CMK (cell line): ENCODE measurements at regions not wholly inside any gene's neighbourhood (a gene's known extent, or its start where the extent isn't known, plus 50 kb on each side); places are given as distances from the start of the nearest gene placed in this dataset.
"Not testable (repeated sequence)": the region's sequence is repeated elsewhere in the genome, so short reads cannot be mapped to it uniquely, and the experiment has no call there.

Experiments used
- DNase-seq: peaks from one replicate; pipeline ENCODE4 v3.0.0-alpha.2; 2010; ENCODE audit warnings: low read depth

DNA sequence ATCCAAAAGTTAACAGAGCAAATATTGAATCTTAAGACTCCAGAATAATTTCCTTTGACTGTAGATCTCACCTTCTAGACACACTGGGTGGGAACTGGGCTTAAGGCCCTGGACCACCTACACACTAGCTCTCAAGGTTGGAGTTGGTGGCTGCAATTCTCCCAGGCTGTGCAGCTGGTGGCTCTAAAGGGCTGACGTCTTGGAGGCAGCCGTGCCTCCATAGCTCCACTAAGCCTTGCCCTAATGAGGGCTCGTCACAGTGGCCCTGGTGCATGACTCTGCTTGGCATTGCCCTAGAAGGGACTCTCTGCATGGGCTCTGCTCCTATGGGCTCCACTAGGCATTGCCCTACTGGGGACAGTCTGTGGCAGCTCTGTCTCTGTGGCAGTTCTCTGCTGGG, 1005.2 kb downstream of the CCSER2 start:
- no peak for DNase-seq

DNA sequence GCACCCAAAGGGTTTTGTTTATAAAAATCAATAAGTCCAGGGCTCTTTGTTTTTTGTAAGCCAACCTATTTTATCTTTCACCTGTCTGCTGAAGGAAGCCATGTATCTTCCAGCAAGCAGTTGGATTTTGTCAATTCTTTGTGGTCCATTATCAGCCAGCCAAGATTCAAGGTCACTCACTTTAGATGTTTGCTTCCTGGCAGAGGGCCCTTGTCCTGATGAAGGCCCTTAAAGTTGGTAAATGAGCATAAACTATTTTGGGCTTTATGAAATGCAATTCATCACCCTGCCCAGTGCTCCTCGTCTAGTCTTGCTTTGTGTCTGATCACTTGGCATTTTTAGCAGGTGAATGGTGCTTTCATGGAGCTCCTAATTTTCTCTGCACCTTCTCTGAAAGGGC, 1004.2 kb downstream of the GRID1 start:
- no peak for DNase-seq

DNA sequence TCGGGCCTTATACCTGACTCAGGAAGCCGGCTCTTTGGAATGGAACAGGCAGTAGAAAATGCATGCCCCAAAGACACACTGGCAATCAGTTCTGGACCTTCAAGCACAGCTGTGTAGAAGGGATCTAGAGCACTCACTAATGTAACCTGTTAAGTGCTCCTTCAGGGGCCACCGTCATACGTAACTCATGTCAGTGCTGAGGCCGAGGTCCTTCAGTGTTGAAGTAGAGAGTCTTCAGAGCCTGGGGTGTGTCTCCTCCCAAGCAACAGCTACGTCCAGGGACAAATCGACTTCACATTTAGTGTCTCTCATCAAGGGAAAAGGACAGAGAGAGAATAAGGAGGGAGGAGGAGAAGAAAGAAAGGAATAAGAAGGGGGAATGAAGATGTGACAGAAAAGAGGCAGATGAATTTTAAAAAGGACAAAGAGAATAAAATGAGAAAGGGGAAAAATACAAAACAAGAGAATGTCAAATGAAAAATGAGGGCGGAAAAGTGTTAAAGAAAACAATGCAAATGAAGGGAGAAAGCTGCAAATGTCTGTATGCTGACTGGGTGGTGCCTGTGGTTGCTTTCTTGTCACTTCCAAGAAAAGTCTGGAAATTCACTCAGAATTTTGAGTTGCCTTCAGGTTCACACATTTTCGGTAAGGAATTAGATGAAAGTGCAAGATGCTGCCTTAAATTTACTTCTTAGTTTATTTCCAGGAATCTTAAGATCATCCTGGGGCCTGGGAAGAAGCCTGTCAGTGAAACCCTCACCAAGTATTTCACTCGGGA, 989.4 kb downstream of the GRID1 start:
- DNase-seq, result no peak

DNA sequence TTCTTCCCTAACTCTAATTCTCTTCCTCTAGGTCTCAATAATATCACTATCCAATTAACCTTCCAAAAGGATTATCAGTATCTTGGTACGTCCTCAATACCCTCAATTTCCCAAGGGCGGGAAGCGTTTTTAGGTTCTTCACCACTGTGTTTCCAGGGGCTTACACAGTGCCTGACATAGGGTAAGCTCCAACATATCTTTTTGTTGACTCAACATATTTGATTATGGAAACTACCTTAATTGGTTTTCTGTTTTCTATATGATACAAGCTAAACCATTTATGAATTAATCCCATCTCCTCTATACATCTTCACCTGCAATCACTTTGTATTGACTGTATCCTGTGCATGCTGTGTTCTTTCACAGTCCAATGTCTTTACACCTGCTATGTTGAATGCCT, 987.3 kb downstream of the GRID1 start:
- DNase-seq, result no peak

DNA sequence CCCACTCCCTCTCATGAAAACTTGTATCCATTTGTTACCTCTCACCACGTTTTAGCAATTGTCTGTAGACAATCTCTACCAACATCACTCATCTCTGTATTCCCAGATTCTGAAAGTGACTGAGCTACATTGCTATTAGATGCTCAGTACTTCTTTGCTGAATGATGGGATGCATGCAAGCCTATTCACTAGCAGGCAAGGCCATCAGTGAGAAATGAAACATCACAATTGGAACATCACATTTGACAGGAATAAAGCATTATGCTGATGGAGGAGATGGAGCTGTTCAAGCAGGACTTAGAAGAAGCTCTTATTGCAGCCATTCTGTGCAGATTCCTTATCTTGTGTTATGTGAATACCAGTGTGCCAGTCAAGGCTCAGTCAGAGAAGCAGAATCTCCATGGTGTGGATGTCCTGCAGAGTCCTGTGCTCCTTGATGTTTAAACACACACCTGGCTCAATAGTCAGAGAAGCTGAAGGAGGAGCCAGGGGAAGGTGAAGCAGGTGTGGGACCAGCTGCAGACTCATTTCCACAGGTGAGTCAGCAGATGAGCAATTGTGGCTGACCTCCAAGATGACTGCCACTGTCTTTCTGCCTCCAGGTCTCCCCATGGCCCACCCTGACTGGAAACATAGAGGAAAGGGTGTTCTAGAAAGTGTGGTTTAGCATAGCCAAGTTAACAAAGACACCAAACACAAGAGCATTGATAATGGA, 965.5 kb downstream of the GRID1 start:
- DNase-seq, result no peak

DNA sequence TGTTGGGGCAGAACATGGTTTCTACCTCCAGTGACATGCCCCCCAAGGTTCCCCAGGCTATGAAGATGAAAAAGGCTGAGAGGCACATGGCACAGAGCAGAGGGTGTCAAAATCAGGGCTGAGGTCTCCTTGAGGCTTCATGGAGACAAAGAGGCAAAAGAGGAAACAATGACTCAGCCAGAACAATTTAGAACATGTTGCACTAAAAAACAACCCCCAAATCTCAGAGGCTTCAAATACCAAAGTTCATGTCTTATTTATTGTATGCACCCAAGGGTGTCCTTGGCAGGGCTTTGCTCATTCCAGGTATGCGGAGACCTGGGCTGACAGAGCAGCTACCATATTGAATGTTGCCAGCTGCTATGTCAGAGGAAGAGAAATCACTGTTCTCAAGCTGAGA, 964.1 kb downstream of the GRID1 start:
- no peak for DNase-seq

DNA sequence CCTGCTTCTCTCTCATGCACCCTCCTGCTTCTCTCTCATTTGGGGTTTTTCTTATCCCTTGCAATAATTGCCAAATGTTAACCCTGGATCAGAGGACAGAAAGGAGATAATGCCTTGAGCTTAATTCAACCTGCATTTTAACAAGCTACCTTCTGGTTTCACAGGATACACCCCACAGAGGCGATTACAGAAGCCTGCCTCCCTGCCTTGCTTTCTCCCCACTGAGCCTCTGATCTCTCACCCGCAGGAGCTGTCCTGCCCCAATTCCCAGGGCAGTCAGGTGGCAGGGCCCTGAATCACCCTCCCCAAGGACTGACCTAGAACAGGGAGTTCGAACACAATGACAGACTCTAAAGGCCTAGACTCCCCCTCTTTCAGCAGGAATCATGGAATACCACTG, 959.5 kb downstream of the GRID1 start:
- DNase-seq, result no peak

DNA sequence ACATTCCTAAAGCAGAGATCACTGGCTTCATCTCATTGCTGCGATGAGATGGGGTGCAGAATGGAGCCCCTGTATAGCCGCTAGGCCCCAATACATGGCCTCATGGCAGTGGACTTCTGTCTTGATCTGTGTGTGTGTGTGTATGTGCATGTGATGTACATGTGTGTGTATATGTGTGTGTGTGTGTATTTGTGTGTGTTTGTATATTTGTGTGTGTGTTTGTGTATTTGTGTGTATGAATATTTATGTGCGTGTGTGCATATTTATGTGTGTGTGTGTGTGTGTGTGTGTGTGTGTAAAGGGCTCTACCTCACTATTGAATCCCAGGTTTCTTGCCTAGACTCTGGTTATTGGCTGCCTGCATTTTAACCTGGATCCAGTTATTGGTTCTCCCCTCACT, 958.2 kb downstream of the GRID1 start:
- DNase-seq, result no peak

DNA sequence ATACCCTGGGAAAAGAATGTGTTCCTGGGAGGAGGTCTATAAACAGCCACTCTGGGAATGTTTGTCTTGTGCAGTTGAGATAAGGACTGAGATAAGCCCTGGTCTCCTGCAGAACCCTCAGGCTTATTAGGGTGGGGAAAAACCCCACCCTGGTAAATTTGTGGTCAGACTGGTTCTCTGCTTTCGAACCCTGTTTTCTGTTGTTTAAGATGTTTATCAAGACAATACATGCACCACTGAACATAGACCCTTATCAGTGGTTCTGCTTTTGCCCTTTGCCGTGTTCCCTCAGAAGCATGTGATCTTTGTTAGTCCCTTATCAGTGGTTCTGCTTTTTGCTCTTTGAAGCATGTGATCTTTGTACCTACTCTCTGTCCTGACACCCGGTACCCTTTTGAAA, 956.0 kb downstream of the GRID1 start:
- DNase-seq, result not testable (repeated sequence)

DNA sequence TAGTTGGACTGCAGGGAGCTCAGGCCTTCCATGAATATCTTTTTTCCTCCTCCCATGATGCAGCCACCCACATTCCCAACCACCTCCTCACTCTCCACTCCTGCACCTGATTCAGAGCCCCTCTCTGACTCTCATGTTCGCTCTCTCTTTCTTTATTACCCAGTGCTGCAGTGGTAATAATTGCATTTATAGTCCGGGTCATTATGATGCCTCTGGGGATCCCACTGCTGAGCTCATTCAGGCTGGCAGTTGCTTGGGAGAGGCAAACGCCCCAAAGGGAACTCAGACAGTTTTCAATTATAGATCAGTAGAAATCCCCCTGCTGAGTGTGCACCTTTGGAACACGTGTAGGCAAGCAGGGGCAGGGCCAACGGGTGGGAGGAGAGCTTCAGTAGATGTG, 953.0 kb downstream of the GRID1 start:
- no peak for DNase-seq

DNA sequence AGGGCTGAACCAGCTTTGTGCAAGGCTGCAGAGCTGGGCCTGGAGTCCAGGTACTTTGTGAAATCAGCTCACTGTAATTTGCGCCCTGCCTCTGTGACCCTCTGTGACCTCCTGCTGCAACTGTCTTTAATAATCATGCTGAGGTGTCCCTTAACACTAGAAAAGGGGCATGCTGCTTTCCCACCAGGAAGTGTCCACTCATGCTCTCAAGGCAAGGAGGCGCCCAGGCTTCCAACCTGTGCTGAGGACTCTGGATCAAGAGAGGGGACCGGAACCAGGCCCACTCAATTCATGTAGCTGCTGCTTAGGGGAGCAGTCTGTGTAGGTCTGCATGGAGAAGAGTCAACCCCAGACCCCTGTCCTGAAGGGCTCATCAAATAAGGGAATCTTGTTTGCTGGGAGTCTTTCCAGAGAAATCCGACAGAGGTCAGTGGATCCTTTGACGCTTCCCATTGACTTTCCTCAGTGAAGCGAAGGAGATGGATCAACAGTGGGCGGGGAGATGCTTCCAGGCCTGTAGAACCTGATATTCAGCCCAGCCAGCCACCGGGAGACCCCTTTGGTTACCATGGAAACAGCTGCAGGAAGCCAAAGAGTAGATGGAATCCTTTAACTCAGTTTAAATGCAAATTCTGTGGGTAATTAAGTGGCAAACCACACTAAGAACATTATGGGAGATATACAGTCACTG, 945.9 kb downstream of the GRID1 start:
- DNase-seq, result no peak

DNA sequence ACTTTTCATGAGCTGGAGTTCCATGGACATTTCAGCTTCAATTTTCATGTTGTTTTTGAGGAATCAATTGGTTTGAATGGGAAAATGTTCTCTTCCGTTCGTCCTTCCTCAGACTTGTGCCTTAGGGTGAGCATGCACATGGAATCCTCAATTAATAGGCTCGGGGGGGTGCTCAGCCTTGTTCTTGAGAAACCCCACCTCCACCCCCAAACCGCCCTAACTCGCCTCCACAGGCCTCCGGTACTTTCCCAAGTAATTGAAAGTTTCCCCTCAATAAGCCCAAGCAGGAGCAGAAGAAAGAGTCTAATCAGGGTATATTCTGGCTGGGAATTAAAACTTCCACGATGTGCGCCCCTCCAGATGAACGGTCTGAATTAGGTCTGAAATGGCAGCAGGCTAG, 945.2 kb downstream of the GRID1 start:
- DNase-seq, result no peak

DNA sequence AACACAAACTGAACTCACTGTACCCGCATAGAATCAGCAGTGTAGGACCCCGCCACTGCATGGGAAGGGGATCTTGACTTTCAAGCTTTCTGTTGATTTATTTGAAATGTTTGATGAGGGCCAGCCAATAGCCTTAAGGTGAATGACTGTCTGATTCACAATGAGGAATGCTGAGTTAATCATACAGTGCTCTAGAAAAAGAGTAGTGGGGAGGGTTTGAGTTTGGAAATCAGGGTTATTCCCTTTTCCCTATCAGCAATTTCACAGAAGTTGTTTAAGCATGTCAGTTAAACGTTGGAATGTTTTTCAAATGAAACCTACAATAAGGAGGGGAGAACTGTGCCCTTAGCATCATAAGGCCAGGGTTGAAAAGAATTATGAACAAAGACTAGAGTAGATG, 937.5 kb downstream of the GRID1 start:
- no peak for DNase-seq

DNA sequence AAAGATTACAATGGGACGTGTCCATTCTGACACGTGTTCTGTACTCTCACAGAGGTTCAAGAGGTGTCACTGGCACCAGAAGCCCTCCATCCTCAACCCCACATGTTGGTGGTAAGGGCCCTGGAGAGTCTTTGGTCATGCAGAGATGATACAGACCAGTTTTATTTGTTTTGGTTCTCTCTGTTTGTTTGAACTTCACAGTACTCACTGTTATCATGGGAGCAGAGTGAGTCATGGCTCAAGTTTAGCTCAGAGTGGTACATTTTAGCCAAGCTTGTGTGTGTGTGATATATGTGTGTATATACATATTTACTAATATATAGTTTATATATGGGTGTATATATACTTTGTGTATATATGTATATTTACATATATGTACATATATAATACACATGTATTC, 935.6 kb downstream of the GRID1 start:
- no peak for DNase-seq

DNA sequence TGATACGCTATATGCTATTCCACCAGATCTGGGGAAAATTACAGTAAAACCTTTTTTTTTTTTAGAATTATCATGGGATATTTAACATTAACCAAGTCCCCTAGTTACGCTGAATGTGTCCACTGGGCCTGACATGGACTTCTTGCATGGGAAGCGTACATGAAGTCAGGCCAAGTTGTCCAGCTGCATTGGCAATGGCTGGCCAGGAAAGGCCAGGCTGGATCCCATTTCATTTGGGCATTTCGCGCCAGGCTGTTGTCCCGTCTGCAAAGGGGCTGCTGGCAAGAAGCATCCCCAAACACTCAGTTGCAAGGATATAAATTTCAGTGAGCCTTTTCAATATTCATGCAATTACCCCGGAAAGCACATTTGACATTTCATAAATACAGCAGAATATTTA, 933.3 kb downstream of the GRID1 start:
- DNase-seq, result no peak

DNA sequence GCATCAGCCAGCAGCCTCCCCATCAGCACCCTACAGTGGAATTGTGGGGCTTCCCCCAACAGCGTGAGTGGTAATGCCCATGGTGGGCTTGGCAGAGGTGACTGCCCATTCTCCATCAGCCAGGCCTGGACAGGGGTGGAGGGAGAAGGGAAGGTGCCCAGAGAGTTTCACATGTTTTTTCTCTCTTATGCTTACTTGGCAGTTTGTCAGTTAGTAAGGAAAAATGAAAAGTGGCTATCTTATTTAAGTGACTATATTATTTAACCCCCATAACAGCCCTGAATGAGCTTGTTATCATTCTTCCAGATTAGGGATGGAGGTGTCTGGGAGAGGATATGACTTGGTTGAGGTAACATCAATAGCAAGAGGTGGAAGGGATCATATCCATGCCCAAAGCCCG, 921.7 kb downstream of the GRID1 start:
- no peak for DNase-seq

DNA sequence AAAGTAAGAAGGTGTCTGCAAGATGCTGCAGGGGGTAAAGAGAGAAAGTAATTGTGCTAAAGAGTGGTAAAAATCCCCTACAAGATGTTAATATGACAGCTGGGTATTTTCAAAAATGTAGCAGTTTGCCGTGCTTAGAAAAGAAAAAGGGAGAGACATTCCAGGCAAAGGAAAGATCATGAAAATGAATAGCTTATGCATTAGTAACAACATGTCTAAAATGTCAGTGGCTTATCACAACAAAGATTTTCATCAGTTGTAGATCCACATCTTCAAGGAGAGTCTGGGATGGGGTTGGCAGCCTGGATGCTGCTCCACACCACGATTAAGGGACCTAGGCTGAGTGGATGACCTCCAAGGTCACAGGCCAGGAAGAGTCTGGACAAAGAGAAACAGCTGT, 920.9 kb downstream of the GRID1 start:
- DNase-seq, result no peak

DNA sequence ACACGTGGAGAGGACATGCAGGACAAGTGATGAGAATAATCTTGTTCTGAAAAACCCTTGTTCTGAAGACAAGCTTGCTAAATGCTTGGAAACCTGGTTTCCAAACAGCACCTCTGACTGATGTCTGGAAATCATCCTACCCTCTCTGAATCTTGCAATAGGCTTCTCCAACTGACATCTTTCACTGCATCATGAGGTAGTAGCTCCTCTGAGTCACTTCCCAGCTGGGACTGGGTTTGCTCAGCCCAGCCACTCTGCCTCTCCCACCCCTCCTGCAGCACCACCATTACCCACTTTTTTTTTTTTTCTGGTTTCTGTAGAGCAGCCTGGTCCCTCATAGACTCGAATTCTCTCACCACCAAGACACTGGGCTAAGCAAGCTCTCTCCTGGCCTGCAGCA, 919.8 kb downstream of the GRID1 start:
- no peak for DNase-seq

DNA sequence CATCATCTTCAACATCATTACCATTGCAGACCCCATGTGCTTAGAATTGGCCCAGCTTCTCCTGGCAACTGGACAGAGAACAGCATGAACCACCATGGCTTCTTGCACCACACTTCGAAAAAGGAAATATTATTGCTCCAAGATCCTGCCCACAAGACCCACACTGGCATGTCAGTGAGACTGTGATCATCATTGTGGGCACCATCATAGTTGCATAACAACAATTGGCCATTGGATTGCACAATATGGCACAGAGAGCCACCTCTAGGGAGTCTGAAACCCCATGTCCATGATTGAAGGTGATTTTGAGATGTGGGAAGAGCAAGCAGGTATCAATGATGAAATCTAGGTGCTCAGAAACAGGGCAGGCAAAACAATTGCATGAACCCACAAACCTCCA, 918.9 kb downstream of the GRID1 start:
- DNase-seq, result no peak

DNA sequence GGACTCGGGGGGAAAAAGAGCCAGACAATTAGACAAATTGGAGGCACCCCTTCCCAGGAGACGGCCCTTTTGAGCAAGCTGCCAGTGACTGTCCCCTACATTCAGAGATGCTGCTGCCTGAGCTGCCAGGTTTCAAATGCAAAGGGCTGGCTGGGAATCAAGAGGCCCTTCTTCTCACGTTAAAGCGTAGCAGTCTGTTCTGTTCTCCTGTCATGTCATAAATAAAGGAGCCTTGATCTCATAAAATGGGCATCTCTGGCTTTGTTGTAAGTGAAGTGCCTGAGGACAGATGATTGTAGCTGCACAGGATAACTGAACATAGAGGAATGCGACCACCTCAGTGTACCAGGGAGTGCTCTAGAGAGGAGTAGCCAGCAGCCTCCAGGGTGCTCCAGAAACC, 917.9 kb downstream of the GRID1 start:
- no peak for DNase-seq

DNA sequence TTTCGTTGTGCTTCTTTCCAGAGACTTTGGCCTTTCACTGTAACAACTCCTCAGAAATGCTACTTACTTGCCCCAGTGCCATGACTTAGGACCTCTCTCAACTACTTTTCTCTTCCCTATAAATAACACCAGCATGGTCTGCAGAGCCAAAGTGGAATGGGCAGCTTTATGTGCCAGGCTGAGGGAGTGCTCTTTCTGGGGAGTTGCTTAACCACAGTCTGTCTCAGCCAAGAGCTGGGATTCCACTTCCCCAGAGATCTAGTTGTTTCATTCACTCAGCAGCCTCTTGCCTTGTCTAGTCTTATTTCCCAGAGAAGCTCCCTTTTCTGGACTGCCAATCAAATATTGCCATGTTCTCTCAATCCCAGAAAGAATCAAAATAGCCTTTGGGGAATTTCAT, 912.2 kb downstream of the GRID1 start:
- DNase-seq, result no peak

DNA sequence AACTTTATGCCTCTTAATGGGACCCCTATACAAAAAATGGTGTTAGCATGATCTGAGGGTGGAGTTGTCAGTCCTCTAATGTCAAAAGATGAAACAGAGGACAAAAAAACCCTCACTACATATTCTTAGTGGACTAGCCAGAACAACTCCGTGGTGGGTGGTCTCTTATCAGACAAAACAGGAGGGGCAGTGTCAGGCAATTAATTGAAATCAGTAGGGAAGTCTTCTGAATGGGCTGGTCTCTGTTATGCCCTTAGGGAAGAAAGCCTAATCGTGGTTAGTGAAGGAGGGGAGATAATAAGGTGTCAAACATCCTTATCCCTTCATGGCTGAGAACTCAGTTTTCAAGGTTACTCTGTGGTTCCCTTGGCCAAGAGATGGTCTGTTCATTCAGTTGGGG, 909.4 kb downstream of the GRID1 start:
- DNase-seq, result no peak

DNA sequence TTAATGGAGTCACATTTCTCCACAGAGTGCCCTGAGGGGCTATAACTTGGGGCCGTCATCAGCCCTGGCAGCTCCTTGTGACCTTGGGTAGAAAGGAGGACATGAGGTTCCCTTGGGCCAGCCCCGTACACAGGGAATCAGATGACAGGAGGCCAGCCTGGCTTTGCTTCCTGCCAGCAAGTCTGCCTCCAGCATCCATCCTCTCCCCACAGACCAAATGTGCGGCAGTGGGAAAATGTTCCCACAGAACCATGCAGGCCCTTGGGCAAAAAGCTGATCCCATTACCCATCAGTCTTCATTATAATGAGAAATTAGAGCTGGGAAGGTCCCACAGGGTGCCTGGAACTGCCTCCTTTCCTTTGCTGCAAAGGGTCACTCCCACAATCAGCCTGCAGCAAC, 908.3 kb downstream of the GRID1 start:
- no peak for DNase-seq
